Epithelial cell of prostate (primary cell): ENCODE measurements at regions not wholly inside any gene's neighbourhood (a gene's known extent, or its start where the extent isn't known, plus 50 kb on each side); places are given as distances from the start of the nearest gene placed in this dataset.
A peak's percentile ranks its signal among the peaks of the same experiment; 100 is the strongest.

Source experiments
- DNase-seq: peaks from one replicate; pipeline ENCODE4 v3.0.0-alpha.2; 2011; ENCODE audit warnings: low read depth, low spot score
- H3K27ac ChIP-seq: fragments of 450-650 bp; 2 replicates; pipeline ENCODE4 v1.5.1; 2017; ENCODE audit warnings: mild to moderate bottlenecking

DNA sequence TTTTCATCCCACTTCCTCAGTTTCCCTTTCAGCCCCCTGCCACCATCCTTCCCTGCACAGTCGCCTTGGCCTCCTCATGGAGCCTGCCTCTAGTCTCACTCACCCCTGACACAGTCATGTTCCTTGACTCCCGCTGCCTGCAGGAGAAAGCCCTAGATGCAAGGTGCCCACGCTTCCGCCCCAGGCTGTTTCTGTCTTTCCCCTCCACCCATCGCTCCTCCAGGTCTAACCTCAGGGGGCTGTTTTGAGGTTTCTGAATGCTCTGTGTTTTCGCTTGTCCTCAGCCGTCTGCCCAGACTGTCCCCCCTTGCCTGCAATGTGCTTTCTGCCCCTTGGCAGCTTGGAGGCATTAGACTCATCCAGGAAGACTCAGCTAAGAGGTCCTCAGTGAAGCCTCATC lies 89.9 kb downstream of the EMX2 start:
- no peak overlapping the region for H3K27ac ChIP-seq
- no peak for DNase-seq

GRCh38 chr10:117635826-117636225 lies 93.3 kb downstream of the EMX2 start:
- DNase-seq = no peak
- H3K27ac ChIP-seq = no peak overlapping the region

- no peak for DNase-seq
- no peak overlapping the region for H3K27ac ChIP-seq
Observed at GRCh38 chr10:117638200-117638599, 95.7 kb downstream of the EMX2 start.

- no peak for DNase-seq
Observed at GRCh38 chr10:117638664-117639200, 96.2 kb downstream of the EMX2 start.

GRCh38 chr10:117640406-117640805 lies 97.9 kb downstream of the EMX2 start:
- DNase-seq = no peak
- no peak overlapping the region for H3K27ac ChIP-seq

More at GRCh38 chr10:117638664-117639200, 96.2 kb downstream of the EMX2 start:
- no peak overlapping the region for H3K27ac ChIP-seq

- no peak overlapping the region for H3K27ac ChIP-seq
- DNase-seq = no peak
Observed at GRCh38 chr10:117646718-117647117, 104.2 kb downstream of the EMX2 start.

DNA sequence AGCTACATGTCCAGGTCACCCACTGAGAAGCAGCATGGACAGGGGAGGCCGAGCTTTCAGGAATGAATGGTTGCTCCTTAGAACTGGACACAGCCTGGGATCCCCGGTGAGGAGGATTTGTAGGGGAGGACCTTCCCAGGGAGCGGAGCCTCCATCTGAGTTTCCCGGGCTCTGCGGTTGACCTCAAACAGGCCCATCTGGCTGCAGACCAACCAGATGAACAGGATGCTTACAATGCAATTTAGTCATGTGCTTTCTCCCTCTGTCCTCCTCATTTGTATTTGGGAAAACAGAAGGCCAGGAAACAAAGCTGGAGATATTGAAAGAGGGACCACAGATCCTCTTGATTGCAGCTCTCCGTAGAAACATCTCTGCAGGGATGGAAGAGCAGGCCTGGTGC lies 104.8 kb downstream of the EMX2 start:
- no peak for DNase-seq
- H3K27ac ChIP-seq = no peak overlapping the region

- DNase-seq = no peak
- H3K27ac ChIP-seq = no peak overlapping the region
Observed at GRCh38 chr10:117651121-117651520, 108.6 kb downstream of the EMX2 start.

DNA sequence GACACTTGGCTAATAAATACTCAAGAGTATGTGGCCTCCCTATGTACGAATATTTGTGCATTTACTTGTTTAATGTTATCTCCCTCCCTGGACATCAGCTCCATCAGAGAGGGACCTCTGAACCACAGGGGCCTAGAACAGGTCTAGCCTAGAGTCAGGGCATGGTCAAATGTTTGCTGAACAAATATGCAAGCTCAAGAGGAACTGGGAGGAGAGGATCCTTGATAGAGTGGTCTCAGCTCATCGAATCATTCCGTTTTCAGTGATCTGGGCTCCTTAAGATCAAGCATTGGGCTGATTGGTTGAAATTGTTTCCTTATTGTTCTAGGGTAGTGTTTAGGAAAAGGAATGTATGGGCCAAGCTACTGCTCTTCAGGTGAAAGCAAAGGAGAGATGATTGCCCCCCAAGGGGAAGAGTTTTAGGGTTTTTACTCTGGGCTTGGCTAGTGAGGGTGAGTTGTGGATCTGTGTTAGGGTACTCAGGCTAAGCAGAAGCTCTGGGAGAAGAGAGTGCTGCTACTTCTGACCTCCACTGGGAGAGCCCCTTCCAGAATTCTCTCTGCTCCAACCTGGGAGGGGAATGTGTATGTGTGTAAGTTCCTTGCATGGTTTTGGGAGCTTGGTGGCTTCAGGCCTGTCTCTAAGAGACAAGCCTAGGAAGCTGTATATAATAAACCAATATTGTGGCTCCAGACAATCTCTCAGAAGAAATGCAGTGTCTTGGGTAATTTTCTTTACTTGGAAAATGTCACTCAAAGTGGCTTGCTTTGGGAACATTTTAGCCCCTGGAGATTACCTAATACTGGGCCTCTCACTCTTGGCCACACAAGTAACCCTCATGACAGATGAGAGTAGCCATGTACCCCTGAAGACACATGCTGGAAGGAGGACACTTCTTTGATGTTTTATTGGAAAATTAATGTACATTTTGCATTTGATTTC lies 110.0 kb downstream of the EMX2 start:
- no peak for DNase-seq
- H3K27ac ChIP-seq = no peak overlapping the region

GRCh38 chr10:117653170-117653515 lies 110.6 kb downstream of the EMX2 start:
- peak; percentile 83 for DNase-seq
- H3K27ac ChIP-seq = no peak overlapping the region

DNA sequence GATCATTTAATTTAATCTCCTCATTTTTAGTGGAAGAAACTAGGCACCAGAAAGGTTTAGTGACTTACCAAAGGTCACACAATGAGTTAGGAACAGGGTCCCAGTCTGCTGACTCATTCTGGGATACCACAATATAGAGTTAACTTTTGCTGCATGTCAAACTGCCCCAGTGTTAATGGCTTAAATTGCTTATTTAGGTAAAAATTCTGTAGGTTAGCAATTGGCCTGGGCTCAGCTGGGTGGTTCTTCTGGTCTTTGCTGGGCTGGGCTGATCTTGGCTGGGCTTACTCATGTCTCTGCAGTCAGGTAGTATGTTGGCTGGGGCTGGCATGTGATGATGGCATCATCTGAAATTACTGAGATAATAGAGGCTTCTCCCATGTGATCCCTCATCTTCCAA lies 111.6 kb downstream of the EMX2 start:
- no peak for DNase-seq

DNA sequence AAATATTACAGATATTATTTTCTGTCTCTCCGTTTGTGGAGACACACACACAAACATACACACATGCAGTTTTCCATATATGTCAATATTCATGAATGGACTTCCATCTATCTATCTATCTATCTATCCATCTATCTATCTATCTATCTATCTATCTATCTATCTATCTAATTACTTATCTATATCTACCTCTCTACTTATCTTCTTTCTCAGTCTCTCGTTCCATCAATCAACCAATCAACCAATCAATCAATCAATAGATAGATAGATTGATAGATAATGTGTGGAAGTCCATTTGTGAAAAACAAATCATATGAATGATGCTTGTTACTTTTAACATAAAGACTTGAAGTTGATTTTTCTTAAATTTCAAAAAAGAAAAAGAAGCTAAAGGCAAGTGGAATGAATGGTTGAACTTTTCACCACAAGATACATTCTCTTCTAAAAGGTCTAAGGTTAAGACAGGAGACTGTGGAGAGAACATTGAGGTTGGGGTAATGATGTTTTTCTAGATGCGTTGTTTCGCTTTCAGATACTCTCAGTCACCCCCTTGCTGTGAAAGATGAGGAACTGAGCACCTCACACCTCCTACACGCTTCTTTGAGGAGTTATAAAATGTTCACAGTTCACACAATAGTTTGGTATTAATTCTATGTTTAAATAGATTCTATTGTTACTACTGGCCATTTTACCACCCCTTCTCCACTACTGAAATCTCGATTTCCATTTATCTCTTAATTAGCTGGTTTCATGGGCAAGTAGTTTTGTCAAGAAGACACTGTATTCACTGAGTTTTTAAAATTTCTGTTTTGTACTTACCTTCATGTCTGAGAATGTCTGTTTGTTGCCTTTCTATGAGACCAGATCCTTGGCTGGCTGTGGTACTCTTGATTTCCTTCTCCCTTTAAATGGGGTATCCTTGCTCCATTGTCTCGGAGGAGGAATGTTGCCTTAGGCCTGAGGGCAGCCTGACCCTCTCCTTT lies 114.1 kb downstream of the EMX2 start:
- DNase-seq = no peak
- no peak overlapping the region for H3K27ac ChIP-seq

More for the DNA sequence above, 111.6 kb downstream of the EMX2 start:
- no peak overlapping the region for H3K27ac ChIP-seq

DNA sequence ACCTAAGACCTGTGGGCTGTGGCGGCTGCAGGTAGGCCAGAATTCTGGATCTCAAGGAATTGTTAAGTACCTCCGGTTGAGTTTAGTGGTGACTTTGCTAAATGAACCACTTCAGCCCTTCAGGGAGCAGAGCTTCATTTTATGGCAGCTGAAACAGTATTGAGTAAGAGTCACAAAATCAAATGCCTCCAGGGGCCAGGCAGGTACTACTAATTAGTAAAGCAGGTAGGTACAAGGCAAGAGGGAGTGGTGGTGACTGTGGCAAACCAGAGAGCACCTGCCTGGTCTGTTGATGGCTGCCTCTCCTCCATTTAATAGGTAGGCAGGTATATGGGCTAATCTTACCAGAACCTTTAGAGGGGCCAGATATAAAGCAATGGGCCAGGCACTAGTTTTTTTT lies 118.8 kb downstream of the EMX2 start:
- H3K27ac ChIP-seq = no peak overlapping the region
- no peak for DNase-seq

- no peak overlapping the region for H3K27ac ChIP-seq
- no peak for DNase-seq
Observed at GRCh38 chr10:117662126-117662525, 119.6 kb downstream of the EMX2 start.

DNA sequence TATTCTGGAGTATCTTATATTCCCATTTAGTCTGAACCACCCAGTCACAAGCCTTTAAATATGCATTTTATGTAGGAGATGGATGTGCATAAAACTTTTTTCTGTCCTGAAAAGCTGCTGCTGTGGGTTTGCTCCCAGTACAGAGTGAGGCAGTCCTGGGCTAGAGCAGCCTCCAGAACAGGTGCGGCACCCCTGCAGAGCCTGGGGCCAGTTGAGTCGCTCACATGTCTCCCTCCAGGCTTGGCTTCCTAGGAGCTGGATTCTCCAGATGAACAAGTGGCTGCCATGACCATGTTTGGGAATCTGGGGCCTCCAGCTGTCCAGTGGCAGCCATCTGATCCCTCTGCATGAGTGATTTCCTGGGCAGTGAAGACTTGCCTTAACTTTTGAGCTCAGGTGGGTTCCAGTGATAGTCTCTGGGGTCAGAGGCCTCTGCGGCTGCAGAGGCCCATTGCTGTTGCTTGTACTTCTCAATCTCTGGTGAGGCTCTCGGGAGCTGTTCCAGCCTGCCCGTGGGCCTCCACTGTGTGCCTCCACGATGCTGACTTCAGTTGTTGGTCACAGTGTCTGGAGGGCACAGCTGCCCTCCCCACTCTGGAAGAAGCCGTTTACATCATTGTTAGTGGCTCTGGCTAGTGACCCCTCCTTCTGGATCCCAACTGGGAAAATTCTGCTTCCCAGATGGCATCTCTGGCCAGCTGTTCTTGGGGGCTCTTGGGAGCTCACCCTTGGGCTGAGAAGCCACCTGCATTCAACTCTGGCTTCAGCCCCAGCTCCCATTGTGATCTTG lies 120.4 kb downstream of the EMX2 start:
- DNase-seq = no peak
- H3K27ac ChIP-seq = no peak overlapping the region

DNA sequence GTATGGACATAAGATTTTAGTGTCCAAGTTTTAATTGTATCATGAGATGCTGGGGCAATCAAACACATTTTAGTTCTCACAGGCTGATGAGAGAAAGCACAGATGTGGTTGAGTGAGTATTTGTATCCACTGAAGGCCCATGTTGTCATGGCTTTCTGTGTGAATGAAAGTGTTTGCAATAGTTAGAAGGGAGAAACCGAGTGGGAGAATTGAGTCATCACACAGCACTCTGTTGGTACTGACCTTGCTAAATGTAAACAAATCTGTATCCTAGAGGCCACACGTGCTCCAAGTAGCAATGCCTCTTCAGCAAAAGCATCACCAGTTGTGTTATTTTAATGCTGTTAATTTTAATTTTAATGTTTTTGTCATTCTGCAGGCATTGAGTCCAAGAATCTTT lies 121.2 kb downstream of the EMX2 start:
- peak; percentile 43 for DNase-seq
- no peak overlapping the region for H3K27ac ChIP-seq

- H3K27ac ChIP-seq = no peak overlapping the region
- no peak for DNase-seq
Observed at GRCh38 chr10:117664288-117664687, 121.7 kb downstream of the EMX2 start.

DNA sequence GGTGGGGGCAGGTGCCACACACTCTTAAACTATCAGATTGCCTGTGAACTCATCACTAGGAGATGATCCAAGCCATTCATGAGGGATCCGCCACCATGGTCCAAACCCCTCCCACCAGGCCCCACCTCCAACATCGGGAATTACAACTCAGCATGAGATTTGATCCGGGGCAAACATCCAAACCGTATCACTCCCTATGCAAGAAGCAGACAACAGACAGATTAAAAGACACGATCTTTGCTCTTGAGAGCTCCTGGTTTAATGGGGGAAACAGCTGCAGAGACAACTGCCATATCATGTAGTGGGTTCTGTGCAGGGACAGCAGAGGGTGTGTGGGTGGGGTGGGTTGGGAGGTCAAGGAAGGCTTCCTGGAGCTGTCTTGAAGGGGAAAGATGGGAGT lies 123.6 kb downstream of the EMX2 start:
- no peak overlapping the region for H3K27ac ChIP-seq
- no peak for DNase-seq

GRCh38 chr10:117666965-117667364 lies 124.4 kb downstream of the EMX2 start:
- DNase-seq = no peak
- H3K27ac ChIP-seq = no peak overlapping the region

GRCh38 chr10:117667831-117668230 lies 125.3 kb downstream of the EMX2 start:
- DNase-seq = no peak
- no peak overlapping the region for H3K27ac ChIP-seq
